KBM-7 (cell line): ENCODE measurements at regions not wholly inside any gene's neighbourhood (a gene's known extent, or its start where the extent isn't known, plus 50 kb on each side); places are given as distances from the start of the nearest gene placed in this dataset.

ENCODE experiments used
- DNase-seq: peaks from one replicate; pipeline ENCODE4 v3.0.0-alpha.2; 2015
- in situ Hi-C: fragments of 300-500 bp; cut with MboI; formaldehyde crosslinking; loops from 2 replicates; pipeline ENCODE4 v1.14.3; 2020; ENCODE audit warnings: low sequenced_read_pairs, low pct_unique_long_range_greater_than_20kb, mixed read lengths

DNA sequence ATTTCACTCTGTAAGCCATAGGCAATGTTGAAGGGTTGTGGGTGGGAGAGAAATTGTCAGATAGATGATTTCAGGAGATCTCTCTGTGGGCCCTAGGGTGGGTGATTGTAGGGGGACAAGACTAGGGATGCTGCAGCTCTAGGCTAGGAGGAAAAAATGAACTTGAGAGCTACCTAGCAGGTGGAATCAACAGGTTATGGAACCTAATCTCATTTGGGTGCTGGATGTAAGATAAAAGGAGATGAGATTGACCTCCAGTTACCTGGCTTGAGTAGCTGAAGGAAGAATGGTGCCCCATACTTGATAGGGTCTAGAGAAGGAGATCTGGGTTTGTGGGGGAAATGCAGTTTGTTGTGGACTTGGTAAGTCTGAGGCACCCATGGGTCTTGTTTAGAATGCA is 396.5 kb downstream of the RRAGC start:
- no peak for DNase-seq
- in situ Hi-C loops: no loop called here

DNA sequence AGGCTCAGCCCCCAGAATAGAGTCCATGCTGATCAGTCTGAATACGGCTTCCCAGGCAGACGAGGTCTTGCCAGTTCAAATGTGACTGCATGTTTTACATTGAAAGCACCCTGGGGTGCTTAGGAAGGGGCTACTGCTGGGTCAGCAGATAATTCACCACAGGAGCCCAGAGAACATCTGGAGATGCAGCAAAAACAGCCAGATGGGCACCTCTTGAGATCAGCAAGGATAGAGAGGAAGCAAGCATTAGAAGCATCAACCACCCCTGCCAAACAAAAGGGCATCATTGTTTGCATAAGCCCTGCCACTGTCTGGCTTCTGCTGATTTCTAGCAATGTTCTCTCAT is 403.1 kb downstream of the RRAGC start:
- in situ Hi-C loops: no loop called here

DNA sequence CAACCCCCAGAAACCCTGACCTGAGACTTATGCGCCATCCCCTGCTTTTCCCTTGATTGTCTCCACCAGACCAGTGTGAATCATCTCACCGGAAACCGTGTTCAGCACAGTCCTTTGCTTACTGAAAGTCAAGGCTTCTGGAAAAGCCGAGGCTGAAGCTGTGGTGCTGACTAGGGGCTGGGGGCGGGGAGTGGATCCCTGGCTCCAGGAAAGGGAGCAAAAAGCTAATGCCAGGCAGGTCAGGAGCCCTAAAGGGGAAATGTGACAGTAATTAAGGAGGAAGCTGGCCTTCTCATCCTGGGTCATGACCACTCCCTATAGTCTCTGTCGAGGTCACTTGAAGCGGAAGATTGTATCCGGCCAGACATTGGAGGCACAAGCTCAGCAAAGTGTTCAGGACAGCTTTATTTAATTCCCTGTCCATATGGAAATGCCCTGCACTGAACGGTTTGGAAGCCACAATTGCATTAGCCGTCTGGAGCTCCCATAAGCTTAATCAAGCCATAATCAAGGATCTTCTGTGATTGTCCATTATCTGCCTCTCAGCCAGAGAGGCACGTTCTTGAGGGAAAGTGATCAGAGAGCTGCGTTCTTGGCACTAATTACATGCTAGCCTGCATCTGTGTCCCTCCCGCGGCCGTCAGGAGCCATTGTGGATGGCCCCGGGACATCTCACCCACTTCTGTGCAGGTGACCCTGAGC is 403.6 kb downstream of the RRAGC start:
- in situ Hi-C loops: no loop called here
- DNase-seq: no peak

More for the DNA sequence above, 403.1 kb downstream of the RRAGC start:
- no peak for DNase-seq

DNA sequence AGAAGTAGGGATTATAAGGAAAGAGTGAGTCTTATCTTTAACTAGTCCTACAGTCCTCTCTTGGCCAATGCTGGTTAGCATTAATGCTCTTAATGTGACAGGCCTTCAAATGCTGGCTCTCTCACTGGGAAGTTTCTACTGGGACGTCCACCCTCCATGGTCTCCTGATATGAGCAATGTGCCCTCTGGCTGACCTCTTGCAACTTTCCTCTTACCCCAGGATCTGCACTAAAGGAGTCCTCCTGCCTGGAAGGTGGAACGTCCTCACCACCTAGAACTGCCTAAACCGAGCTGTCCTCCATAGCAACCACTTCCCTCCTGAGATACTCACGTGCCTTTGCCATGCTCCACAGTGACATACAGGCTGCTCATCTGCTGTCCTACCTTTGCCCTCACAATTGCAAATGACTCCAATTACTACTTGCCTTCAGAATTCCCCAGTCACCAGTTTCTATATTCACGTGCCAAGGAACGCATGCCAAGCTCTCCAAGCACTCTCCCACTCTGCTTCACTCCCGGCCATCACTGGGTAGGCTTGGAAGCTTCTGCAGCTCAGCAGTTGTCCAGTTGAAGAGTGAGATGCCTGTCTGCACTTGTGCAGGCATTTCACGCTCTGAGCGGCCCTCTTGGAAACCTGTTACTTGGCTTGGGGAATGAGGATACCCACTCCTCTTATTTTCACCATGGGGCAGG is 404.7 kb downstream of the RRAGC start:
- DNase-seq: no peak
- in situ Hi-C loops: no loop called here

DNA sequence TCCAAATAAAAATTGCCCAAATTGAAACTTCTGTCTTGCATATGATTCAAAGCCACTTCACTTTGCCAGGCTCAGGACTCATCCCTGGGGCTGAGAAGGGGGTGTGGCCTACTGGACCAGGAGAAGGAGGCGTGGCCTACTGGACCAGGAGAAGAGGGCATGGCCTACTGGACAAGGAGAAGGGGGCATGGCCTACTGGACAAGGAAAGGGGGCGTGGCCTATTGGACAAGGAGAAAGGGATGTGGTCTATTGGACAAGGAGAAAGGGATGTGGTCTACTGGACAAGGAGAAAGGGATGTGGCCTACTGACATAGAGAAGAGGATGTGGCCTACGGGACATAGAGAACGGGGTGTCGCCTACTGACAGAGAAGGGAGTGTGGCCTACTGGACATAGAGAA is 405.3 kb downstream of the RRAGC start:
- in situ Hi-C loops: no loop called here
- DNase-seq: no peak

DNA sequence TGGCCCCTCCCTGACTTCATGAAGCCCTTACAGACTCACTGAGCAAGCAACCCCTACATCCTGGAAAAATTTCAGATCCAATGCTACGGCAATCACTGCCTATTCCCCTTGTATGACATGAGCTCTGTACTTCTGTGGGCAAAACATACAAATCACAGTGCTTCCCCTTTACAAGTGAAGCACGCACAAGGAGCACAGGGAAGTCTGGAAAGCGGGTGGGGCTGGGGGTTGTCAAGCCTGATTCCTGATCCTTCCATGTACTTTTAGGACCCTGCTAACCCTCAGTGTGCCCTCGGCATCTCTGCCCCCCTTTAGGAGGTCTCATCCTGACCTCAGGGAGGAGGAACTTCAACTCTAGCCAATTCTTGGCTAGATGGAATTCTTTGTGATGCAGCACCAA is 405.7 kb upstream of the POU3F1 start:
- in situ Hi-C loops: no loop called here
- DNase-seq: no peak

DNA sequence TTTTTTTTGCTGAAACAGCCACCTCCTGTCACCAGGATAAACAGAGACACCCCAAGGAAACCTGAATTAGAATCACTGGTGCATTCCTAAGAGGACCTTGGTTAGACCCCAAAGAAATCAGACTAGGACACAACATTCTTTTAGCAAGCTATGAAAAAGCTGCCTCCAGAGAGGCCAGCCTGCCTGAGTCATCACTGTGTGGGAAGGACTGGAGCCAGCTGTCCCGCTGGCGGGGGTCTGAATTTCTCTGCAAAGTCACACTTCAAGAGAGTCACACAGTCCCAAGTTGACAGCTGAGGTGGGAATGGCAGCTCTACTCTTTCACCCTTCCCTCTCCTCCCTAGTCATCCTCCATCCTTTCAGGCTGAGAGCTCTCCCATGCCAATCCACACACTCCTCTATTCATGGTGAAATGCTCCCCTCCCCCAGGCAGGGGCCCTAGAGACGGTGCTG is 405.0 kb upstream of the POU3F1 start:
- no peak for DNase-seq

DNA sequence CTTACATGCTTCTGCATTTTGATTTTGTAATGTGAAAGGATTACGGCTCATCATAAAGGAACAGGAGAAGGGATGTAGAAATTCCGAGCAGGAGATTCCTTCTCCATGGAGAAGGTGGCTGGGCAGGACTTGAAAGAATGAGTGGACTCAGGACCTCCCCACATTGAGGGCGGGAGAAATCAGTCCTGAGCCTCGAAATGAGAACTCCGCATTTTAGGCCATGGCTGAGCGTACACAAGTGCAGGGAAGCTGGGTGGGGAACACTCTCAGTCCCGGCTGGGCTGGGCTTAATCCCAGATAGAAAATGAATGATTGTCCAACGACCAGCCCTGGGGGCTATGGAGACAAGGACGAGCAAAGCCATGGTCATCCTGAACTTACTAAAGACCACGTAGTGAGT is 402.3 kb upstream of the POU3F1 start:
- no peak for DNase-seq
- in situ Hi-C loops: no loop called here

More for the DNA sequence above, 405.0 kb upstream of the POU3F1 start:
- in situ Hi-C loops: no loop called here

DNA sequence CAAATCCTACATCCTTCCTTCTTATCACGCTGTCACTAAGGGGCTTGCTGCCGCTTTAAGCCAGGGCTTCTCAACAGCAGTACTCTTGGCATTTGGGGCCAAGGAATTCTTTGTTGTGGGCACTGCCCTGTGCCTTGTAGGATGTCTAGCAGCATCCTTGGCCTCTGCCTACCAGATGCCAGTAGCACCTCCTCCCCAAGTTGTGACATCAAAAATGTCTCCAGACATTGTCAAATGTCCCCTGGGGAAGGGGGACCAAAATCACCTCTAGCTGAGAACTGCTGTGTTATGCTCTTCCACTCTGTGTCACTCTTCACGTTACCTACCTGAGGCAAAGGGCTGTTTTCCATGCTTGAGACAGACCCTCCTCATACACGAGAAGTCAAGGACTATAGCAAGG is 400.3 kb upstream of the POU3F1 start:
- no peak for DNase-seq
- in situ Hi-C loops: no loop called here

DNA sequence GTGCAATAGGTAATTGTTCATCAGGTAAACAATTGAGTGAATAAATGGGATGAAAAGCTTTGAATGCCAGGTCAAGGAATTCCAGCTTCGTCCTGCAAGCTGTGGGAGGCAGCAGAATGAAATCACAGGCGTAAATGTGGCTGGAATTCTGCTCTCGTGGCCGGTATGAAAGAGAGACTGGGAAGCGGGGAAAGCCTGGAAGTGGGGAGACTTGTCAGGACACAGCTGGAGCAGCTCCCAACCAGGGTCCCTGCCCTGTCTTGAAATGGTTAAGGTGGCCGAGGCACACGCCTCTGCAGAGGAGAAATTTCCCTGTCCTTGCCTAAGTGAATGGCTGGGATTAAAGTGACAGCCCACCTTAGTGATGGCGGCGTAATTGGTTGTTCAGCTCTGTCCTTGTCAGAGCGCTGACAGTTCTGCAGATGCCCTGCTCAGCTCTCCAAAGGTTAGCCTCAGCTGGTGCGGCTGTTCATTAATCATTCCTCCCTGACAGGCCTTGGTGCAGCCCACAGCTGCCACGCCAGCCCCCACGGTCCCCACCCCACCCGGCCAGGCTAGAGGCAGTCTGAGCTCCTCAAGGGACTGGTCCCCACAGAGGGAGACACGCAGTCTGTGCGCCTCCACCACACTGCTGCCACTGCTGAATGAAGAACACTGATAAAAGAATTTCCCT is 398.3 kb upstream of the POU3F1 start:
- no peak for DNase-seq
- in situ Hi-C loops: no loop called here

DNA sequence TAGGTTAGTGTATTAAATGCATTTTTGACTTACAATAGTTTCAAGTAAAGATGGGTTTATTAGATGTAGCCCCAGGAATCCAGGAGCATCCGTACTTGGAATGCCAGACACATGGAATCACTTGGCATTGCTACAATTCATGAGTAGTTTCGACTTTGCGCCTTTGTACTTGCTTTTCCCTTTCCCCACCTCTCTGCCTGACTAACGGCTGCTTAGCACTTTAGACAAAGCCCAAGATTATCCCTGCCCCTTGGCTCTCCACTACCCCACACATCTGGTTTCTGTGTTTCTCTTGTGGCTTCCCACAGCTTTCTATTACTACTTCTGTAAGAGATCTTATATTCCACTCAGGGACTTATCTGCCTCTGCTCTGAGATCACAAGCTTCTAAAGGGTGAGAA is 397.7 kb upstream of the POU3F1 start:
- in situ Hi-C loops: no loop called here
- DNase-seq: no peak

DNA sequence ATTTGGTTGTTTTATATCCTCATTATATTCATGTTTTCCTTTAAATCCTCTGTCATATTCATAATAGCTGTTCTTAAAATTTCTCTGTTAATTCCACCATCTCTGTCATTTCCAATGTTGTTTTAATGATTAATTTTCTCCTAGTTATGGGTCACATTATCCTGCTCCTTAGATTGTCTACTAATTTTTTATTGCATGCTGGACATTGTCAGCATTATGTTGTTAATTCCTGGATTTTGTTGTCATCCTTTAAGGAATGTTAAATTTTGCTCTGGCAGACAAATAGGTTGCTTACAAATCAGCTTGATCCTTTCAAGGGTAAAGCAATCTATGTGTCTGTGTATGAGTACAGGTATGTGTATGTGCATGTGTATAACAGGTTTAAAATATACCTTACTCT is 393.8 kb upstream of the POU3F1 start:
- no peak for DNase-seq
- in situ Hi-C loops: no loop called here

DNA sequence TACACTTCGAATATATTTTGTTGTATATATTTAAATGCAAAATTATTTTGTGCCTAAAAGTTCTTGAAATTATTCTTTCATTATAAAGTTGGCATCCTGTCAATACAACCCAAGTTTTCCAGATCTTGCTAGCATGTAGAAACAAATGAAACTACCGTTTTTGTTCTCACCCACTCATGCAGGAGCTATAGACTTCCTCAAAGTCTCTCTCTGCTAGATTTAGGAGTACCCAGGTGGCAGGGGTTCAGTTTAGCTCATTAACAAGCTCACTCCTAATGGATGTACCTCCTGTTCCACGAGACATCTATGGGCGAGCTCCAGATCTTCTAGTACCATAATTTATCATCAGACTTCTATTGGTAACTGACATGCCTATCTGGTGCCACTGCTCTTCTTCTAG is 390.2 kb upstream of the POU3F1 start:
- in situ Hi-C loops: no loop called here
- no peak for DNase-seq

DNA sequence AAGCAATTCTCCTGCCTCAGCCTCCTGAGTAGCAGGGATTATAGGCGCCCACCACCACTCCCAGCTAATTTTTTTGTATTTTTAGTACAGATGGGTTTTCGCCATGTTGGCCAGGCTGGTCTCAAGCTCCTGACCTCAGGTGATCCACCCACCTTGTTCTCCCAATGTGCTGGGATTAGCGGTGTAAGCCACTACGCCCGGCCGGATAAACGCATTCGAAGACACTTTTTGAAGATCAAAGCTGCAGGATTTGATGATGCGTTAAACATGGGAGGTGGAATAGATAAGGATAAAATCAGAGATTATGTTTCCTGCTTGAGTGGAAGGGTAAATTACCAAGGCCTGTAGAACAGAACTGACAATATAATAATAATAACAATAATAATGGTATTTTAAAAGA is 389.4 kb upstream of the POU3F1 start:
- in situ Hi-C loops: no loop called here
- DNase-seq: no peak

DNA sequence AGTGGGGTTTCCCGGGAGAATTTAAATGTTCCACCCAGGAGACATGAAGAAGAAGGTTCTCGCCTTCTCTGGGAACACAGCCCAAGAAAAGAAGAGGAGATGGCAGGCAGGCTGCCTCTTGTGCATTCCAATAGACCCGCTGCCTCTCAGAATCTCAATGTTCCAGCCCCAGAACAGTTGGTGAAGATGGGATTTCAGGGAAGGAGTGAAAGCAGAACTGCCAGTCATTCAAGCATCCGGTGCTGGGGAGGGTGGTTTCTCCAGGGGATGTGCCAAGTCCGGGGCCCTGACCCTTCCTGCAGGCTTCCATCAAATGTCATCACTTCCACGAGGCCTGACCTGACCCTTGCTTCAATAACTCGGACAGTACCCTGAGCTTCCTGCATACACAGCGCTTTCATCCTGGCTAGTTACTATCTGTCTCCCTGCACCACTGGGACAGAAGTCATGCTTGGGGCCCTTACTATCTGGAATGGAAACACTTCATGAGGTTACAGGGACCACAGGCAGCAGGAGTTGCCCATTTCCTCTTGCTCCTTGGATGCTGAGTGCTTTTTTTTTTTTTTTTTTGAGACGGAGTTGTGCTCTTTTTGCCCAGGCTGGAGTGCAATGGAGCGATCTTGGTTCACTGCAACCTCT is 386.6 kb upstream of the POU3F1 start:
- in situ Hi-C loops: no loop called here
- DNase-seq: no peak

DNA sequence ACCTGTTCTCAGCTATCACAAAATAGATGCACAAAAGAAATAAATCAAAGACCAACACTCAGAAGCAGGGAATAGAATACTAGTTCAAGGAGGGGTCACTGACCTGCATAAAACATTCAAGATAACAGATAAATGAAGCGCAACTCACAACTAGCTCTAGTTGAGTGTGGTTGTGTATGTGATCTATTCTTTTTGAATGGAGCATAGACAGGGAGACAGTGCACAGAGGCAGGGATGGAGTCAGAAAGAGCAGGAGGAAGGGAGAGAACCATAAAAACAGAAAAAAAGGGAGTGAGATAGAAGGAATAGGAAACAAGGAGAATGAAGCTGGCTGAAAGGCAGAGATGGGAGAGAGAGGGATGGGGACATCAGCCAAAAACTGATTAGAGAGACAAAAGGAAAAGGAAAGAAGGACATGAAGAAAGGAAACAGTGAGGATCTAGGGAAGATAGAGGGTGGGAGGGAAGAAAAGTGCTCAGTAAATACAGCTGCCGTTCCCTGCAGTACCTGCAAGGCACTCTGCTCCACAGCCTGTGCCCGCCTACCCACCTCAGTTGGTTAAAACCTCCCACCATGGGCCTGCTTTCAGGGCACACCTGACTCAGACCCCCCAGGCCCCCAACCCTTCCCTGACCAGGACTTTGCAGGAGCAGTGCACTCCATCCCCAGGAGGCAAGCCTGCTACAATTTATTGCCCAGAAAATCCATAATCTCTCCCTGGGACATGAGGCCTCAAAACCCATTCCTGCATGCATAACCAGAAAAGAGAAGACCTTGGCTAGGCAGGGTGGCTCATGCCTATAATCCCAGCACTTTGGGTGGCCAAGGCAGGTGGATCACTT is 385.2 kb upstream of the POU3F1 start:
- in situ Hi-C loops: no loop called here
- DNase-seq: no peak

DNA sequence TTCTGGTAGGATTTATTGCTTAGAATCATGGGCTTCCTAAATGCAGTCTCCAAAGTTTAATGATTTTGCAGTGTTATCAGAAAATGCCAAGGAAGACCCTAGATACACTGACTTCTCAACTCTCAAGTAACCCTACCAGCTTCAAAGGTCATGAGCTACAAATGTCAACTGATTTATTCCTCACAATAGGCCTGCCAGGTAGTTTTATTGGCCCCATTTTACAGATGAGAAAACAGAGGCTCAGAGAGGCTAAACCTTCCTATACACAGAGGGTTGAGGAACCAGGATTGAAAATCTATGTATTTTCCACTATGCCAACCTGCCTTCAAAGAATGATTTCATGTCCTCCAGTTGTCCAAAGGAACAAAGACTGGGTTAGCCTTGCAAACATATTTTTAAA is 384.4 kb upstream of the POU3F1 start:
- in situ Hi-C loops: no loop called here

DNA sequence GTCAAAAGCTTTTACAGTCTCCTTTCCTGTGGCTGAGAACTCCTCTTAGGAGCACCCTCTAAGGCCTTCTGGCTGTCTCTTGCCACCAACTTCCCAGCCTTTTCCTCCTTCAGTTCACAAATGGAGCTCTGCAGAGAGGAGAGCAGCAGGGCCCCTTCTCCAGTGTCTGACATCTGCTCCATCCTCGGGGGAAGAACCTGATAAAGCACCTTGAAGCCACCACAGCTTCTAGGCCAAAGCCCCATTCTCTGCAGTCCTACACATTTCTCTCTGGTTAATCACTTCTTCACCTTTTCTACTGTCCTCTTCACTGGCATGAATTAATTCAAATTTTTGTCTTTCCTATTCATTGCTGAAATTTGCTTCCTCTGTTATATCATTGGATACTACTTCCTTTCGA is 378.1 kb upstream of the POU3F1 start:
- in situ Hi-C loops: no loop called here

More for the DNA sequence above, 384.4 kb upstream of the POU3F1 start:
- no peak for DNase-seq

DNA sequence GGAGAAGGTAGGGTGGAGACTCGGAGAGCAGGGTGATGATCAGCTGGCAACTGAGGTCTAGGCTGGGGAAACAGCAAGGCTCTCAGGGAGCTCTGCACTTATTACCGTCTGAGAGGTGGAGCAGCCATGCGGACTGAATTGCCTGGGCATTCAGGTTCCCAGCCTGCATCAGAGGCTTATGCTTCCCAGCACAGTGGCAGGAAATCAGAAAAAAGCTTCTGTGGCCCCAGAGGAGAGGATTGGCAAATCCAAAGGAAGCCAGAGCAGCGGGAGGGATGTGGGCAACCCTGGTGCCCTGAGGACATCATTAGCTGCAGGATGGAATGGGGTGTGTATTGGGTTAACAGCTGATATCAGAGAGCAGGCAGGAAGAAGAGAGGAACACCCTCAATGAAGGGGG is 374.1 kb upstream of the POU3F1 start:
- in situ Hi-C loops: no loop called here

More for the DNA sequence above, 378.1 kb upstream of the POU3F1 start:
- no peak for DNase-seq

More for the DNA sequence above, 374.1 kb upstream of the POU3F1 start:
- no peak for DNase-seq
